HPDE6-E6E7 (cell line): ENCODE measurements at regions not wholly inside any gene's neighbourhood (a gene's known extent, or its start where the extent isn't known, plus 50 kb on each side); places are given as distances from the start of the nearest gene placed in this dataset.
"Not testable (repeated sequence)": the region's sequence is repeated elsewhere in the genome, so short reads cannot be mapped to it uniquely, and the experiment has no call there.

Source experiments
- DNase-seq: peaks from one replicate; pipeline ENCODE4 v3.0.0; 2011; ENCODE audit warnings: missing footprints; ENCODE audit errors: extremely low spot score

GRCh38 chr3:137297770-137298169 is 340.0 kb downstream of the IL20RB start:
- DNase-seq: no peak

- DNase-seq: no peak
Observed at GRCh38 chr3:137300703-137301102, 342.9 kb downstream of the IL20RB start.

DNA sequence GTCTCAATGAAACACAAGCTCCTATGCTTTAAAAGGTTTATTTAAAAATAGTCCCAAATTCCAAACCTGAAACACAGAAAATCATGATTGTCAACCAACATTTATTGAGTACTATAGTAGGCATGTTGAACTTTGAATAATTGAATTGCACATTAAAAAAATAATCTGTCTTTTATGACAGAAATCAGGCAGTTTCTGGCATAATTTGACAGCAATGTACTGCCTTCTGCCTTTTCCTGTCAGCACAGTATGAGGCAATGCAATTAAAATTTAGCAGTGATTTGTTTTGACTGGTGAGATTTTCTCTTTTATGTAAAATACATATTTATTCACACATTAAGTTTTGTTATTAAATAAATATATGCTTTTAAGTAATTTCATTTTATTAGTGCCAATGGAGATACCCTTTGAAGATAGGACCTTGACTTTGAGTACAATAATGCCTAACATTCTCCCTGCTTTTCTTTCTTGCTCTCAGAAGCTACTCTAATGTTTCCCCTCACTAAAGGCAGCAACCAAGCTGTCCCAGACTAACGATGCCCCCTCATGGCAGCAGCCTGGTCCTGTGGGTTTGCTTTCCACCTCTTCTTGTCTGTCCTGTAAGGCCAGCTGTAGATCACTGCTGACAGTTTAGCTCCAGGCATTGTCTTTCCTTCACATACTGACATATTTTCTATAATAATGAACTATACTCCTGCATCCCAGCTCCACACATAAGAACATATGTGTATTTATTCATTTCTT is 346.7 kb downstream of the IL20RB start:
- DNase-seq: no peak

DNA sequence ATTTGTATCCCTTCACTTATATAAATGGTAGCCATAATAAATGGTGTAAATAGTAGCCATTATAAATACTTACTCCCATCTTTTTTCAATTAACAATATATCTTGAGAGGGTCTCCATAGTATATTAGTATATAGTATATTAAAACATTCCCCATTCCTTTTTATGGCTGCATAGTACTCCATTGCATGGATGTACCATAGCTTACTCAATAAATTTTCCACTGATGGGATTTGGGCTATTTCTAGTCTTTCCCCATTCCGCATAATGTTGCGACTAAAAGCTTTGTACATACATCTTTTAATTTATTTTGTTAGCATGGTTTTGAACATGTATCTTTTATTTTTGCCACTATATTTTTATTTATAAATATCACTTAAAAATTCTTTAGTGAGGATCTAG is 366.3 kb downstream of the IL20RB start:
- no peak for DNase-seq

DNA sequence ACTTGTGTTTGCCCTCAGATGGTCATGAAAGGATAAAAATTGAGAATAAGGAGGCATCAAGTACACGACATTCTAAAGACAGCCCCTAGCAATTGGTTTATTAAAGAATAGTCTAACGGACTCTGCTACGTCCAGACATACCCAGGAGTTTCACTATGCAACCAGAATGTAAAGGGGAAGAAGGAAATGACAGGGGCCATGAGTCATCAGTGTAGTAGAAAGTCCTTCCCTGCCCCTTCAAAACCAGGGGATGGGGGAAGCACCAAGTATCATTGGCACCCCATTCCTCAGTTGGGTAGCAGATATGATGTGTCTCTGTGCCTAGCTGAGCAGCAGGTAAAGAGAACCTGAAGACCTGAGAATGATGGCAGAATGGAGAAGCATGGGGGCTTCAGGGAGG is 367.4 kb downstream of the IL20RB start:
- DNase-seq: no peak

GRCh38 chr3:137325934-137326333 is 368.2 kb downstream of the IL20RB start:
- DNase-seq: no peak

DNA sequence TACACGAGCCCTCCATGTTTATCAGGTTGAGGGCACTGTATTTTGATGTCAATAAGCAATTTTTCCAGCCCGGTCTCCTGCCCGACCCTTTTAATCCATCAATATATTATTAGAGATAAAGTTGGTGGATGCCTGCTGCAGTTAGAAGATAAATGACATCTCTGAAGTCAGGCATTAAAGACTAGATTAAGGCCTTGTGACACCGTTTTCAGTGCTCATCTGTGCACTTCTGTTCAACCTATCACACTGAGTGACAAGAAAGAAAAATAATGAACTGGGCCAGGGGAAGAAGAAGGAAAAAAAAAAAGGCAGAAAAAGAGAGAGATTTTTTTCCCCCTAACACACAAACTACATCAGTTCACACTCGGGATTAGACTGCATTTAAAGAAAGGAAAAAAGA is 371.8 kb downstream of the IL20RB start:
- no peak for DNase-seq

DNA sequence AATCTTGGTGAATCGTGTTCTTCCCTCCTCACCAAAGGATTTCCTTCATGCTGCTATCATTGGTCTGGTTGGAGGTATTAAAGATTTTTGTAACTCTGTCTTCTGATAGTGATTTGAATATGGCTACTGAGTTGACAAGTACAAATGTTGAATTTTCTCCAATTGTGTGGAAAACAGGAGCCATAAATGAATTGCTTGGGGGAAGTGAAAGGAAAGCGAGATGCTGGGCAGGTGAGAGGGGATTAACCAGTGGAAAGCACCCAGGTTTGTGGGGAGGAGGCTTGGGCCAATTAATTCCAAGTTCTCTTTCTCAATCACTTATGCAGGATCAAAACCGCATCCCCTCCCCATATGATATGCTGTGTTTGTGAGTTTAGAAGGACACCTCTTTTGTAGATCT is 372.5 kb downstream of the IL20RB start:
- no peak for DNase-seq

DNA sequence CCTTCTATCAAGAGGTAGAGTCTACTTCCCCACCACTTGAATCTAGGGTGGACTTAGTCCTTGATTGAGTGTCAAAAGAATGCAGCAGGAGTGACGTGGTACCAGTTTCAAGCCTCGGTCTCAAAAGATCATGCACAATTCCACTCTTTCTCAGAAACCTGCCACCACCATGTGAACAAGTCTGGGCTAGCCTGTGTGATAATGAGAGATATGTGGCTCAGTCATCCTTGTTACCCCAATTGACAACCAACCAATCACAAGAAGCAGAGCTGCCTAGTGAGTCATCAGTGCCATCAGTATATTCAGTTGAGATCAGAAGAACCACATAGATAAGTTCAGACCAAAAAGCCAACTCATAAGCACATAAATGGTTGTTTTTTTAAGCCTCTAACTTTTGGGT is 374.5 kb downstream of the IL20RB start:
- no peak for DNase-seq

DNA sequence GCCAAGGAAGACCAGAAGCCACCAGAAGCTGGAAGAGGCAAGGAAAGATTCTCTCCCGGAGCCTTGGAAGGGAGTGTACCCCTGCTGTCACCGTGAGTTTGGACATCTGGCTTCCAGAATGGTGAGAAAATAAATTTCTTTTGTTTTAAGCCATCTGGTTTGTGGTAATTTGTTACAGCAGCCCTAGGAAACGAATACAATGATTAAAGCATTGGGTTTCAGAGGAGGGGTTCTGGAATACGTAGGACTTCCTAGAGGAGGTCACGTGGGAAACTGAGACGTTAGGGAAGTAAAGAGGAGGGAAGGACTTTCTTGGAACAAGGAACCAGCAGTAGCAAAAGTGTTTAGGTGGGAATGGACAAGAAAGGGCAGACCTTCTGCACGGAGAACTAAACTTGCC is 377.7 kb downstream of the IL20RB start:
- no peak for DNase-seq

- not testable (repeated sequence) for DNase-seq
Observed at GRCh38 chr3:137338400-137338799, 380.6 kb downstream of the IL20RB start.

- no peak for DNase-seq
Observed at GRCh38 chr3:137343283-137343682, 385.5 kb downstream of the IL20RB start.

- no peak for DNase-seq
Observed at GRCh38 chr3:137347132-137347531, 389.3 kb downstream of the IL20RB start.

GRCh38 chr3:137347817-137348368 is 390.1 kb downstream of the IL20RB start:
- DNase-seq: no peak

DNA sequence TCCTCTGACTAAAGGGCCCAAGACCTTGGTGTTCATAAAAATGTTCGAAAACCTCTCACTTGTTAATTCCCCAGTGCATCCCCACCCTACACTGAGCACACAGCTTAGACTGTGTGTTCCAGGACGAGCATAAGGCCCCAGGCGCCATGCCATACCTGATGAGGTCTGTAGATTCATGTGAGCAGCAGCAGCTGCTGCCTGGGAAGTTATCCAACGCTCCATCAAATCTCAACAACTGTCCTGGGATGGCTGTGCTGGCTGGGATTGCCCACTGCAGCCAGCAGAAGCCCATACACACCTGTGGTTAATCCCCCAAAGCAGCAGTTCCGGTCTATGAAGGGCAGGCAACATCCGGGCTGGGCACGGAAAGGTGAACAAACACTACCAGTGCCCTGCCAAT is 391.2 kb downstream of the IL20RB start:
- DNase-seq: no peak

GRCh38 chr3:137349557-137350348 is 392.0 kb downstream of the IL20RB start:
- no peak for DNase-seq

DNA sequence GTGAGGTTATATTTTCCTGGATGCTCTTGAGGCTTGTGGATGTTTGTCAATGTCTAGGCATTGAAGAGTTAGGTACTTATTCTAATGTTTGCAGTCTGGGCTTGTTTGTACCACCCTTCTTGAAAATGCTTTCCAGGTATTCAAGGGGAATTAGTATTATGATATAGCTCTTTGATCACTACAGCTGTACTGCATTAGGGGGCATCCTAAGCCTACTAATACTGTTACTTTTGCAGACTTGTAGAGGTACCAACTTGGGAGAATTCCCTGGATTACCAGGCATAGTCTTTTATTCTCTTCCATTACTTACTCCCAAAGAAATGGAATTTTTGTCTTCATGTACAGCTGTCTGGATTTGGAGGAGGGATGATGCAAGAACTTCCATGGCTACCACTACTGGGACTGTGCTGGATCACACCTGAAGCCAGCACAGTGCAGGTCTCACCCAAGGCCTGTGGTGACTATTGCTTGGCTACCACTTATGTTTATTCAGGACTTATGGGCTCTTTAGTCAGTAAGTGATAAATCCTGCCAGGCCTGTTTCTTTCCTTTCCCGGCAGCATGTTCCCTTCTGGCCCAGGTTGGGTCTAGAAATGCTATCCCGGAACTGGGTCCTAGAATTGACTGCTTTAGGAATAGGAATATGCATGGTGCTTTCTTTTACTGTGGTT is 402.9 kb downstream of the IL20RB start:
- DNase-seq: no peak

- no peak for DNase-seq
Observed at GRCh38 chr3:137382005-137382594, 382.0 kb upstream of the SOX14 start.

- DNase-seq: no peak
Observed at GRCh38 chr3:137385922-137386321, 378.2 kb upstream of the SOX14 start.

GRCh38 chr3:137409584-137409983 is 354.5 kb upstream of the SOX14 start:
- DNase-seq: no peak

GRCh38 chr3:137410028-137410427 is 354.1 kb upstream of the SOX14 start:
- DNase-seq: no peak
